Liver (tissue), 3 donors: ENCODE measurements at regions not wholly inside any gene's neighbourhood (a gene's known extent, or its start where the extent isn't known, plus 50 kb on each side); places are given as distances from the start of the nearest gene placed in this dataset.

Experiments used
- EGR1 ChIP-seq, 2 donors: IDR thresholded peaks; 2 replicates each; pipeline ENCODE4 v1.6.1; 2016 to 2018; ENCODE audit warnings: antibody characterized with exemption in 2 of 2, low read depth in 2 of 2
- GABPA ChIP-seq, 2 donors: IDR thresholded peaks in 1 of 2; conservative IDR thresholded peaks in 1 of 2; 2 replicates each; pipeline ENCODE4 v1.6.1; 2016; ENCODE audit warnings: antibody characterized with exemption in 2 of 2, mild to moderate bottlenecking in 1 of 2, moderate library complexity in 1 of 2
- JUND ChIP-seq, 2 donors: IDR thresholded peaks; 2 replicates each; pipeline ENCODE4 v1.6.1; 2016; ENCODE audit warnings: antibody characterized with exemption in 2 of 2
- NR2F2 ChIP-seq: IDR thresholded peaks from 2 replicates; pipeline ENCODE4 v1.6.1; 2016; ENCODE audit warnings: antibody characterized with exemption
- RAD21 ChIP-seq, 2 donors: IDR thresholded peaks; 2 replicates each; pipeline ENCODE4 v1.6.1; 2016; ENCODE audit warnings: antibody characterized with exemption in 2 of 2, mild to moderate bottlenecking in 2 of 2
- RXRA ChIP-seq, 2 donors: IDR thresholded peaks; 2 replicates each; pipeline ENCODE4 v1.6.1; 2017 to 2018; ENCODE audit warnings: antibody characterized with exemption in 2 of 2, mild to moderate bottlenecking in 1 of 2
- TAF1 ChIP-seq: conservative IDR thresholded peaks from 2 replicates; pipeline ENCODE4 v1.6.1; 2016; ENCODE audit warnings: antibody characterized with exemption, mild to moderate bottlenecking
- YY1 ChIP-seq: IDR thresholded peaks from 2 replicates; pipeline ENCODE4 v1.6.1; 2016; ENCODE audit warnings: antibody characterized with exemption, mild to moderate bottlenecking
- TF ChIP-seq, protein P1 (sequence below): fragments of 150-350 bp; IDR thresholded peaks from 2 replicates; pipeline ENCODE4 v1.5.1; 2017; ENCODE audit warnings: improper control_type of control experiment, low read depth, low read length; ENCODE audit not compliant: missing input control
- TF ChIP-seq, protein P2 (sequence below): IDR thresholded peaks from 2 replicates; pipeline ENCODE4 v1.6.1; 2016; ENCODE audit warnings: antibody characterized with exemption
- donor health status: healthy.
- donor health status: healthy.

DNA sequence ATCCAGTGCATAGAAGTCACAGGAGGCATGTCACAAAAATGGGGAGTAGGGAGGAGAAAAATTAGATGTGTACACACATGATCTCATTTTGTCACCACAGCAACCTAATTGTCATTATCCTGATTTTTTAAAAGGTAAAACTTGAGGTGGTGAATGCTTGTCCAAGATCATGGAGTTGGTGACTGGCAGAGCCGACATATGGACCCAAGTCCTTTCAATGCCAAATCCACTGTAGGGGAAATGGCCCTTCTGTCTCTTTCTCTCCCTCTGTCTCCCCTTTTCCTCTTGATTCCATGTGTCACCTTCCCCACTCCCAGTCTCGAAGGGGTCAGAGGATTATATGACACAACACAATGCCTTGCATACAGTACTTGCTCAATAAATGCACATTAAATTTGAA lies 65.7 kb upstream of the JUN start:
- no peak for TF ChIP-seq GABPA (IDR thresholded peaks at IDR 0.05 in 1 of 2, conservative IDR thresholded peaks at IDR 0.05 in 1 of 2)
- TF ChIP-seq, protein P1, sequence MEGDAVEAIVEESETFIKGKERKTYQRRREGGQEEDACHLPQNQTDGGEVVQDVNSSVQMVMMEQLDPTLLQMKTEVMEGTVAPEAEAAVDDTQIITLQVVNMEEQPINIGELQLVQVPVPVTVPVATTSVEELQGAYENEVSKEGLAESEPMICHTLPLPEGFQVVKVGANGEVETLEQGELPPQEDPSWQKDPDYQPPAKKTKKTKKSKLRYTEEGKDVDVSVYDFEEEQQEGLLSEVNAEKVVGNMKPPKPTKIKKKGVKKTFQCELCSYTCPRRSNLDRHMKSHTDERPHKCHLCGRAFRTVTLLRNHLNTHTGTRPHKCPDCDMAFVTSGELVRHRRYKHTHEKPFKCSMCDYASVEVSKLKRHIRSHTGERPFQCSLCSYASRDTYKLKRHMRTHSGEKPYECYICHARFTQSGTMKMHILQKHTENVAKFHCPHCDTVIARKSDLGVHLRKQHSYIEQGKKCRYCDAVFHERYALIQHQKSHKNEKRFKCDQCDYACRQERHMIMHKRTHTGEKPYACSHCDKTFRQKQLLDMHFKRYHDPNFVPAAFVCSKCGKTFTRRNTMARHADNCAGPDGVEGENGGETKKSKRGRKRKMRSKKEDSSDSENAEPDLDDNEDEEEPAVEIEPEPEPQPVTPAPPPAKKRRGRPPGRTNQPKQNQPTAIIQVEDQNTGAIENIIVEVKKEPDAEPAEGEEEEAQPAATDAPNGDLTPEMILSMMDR: no peak
- TF ChIP-seq RAD21 (IDR thresholded peaks at IDR 0.05): no peak
- TF ChIP-seq YY1: no peak
- TF ChIP-seq, protein P2, sequence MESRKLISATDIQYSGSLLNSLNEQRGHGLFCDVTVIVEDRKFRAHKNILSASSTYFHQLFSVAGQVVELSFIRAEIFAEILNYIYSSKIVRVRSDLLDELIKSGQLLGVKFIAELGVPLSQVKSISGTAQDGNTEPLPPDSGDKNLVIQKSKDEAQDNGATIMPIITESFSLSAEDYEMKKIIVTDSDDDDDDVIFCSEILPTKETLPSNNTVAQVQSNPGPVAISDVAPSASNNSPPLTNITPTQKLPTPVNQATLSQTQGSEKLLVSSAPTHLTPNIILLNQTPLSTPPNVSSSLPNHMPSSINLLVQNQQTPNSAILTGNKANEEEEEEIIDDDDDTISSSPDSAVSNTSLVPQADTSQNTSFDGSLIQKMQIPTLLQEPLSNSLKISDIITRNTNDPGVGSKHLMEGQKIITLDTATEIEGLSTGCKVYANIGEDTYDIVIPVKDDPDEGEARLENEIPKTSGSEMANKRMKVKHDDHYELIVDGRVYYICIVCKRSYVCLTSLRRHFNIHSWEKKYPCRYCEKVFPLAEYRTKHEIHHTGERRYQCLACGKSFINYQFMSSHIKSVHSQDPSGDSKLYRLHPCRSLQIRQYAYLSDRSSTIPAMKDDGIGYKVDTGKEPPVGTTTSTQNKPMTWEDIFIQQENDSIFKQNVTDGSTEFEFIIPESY: no peak
- no peak for TF ChIP-seq EGR1 (IDR thresholded peaks at IDR 0.05; ENCODE audit: low read depth in 2 of 2)
- TF ChIP-seq TAF1: no peak
- TF ChIP-seq RXRA (IDR thresholded peaks at IDR 0.05): no peak
- TF ChIP-seq NR2F2: no peak
- TF ChIP-seq JUND (IDR thresholded peaks at IDR 0.05): no peak
